GM21381 (cell line): ENCODE measurements at regions not wholly inside any gene's neighbourhood (a gene's known extent, or its start where the extent isn't known, plus 50 kb on each side); places are given as distances from the start of the nearest gene placed in this dataset.

Source experiments
- ATAC-seq: cut with Tn5 transposase; IDR thresholded peaks from one replicate; pipeline ENCODE4 v1.9.1; 2021; ENCODE audit warnings: mild to moderate bottlenecking, moderate library complexity; ENCODE audit not compliant: unreplicated experiment

GRCh38 chr2:207235621-207236020 is 69.9 kb upstream of the KLF7 start:
- ATAC-seq, result no peak

GRCh38 chr2:207236156-207236935 is 70.6 kb upstream of the KLF7 start:
- ATAC-seq, result no peak

GRCh38 chr2:207238831-207239701 is 73.3 kb upstream of the KLF7 start:
- no peak for ATAC-seq

- no peak for ATAC-seq
These were observed 74.2 kb upstream of the KLF7 start for GRCh38 chr2:207239754-207240494.

- no peak for ATAC-seq
These were observed 74.9 kb upstream of the KLF7 start for GRCh38 chr2:207240649-207241048.

GRCh38 chr2:207241198-207241597 is 75.5 kb upstream of the KLF7 start:
- no peak for ATAC-seq

GRCh38 chr2:207243601-207244000 is 77.9 kb upstream of the KLF7 start:
- ATAC-seq, result no peak

- no peak for ATAC-seq
These were observed 79.5 kb upstream of the KLF7 start for GRCh38 chr2:207244971-207245925.

GRCh38 chr2:207248702-207249377 is 83.1 kb upstream of the KLF7 start:
- ATAC-seq, result no peak

- no peak for ATAC-seq
These were observed 85.3 kb upstream of the KLF7 start for GRCh38 chr2:207251022-207251421.

- ATAC-seq, result no peak
These were observed 85.9 kb upstream of the KLF7 start for GRCh38 chr2:207251573-207252192.

- ATAC-seq, result no peak
These were observed 86.7 kb upstream of the KLF7 start for GRCh38 chr2:207252416-207252815.

- no peak for ATAC-seq
These were observed 87.4 kb upstream of the KLF7 start for GRCh38 chr2:207252979-207253645.

GRCh38 chr2:207253666-207254345 is 88.1 kb upstream of the KLF7 start:
- ATAC-seq, result no peak

- no peak for ATAC-seq
These were observed 89.1 kb upstream of the KLF7 start for GRCh38 chr2:207254591-207255464.

GRCh38 chr2:207255565-207256470 is 90.1 kb upstream of the KLF7 start:
- no peak for ATAC-seq
